GM12865 (cell line): ENCODE measurements at regions not wholly inside any gene's neighbourhood (a gene's known extent, or its start where the extent isn't known, plus 50 kb on each side); places are given as distances from the start of the nearest gene placed in this dataset.

Experiments
- DNase-seq: peaks from one replicate; pipeline ENCODE4 v3.0.0; 2010; ENCODE audit warnings: low read depth
- H3K4me3 ChIP-seq: 2 replicates; pipeline ENCODE4 v1.5.1; 2011; ENCODE audit warnings: mild to moderate bottlenecking, low read depth, low read length, control low read depth
- TF ChIP-seq, protein P1 (sequence below): IDR thresholded peaks from 2 replicates; pipeline ENCODE4 v1.5.1; 2011; ENCODE audit warnings: low read length, control low read depth, low read depth, inconsistent platforms; ENCODE audit not compliant: insufficient read depth; ENCODE audit errors: missing control alignments

DNA sequence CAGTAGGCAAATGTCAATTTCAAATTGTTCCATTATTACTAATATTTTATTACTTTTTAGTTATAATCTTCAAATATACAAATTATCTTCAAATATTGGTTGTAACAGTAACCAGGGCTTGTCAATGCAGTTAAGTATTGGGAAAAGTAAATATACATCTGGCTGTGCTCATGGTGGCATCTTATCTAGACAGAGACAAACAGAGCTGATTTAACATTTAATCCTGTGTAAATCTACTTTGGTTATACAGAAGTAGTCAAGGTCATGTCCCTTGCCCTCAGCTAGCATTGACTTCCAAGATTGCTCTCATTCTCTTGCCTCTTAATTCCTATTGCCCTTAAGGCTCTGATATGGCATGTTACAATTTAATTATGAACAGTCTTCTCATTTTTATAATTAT is 98.4 kb upstream of the KLHL1 start:
- TF ChIP-seq, protein P1, sequence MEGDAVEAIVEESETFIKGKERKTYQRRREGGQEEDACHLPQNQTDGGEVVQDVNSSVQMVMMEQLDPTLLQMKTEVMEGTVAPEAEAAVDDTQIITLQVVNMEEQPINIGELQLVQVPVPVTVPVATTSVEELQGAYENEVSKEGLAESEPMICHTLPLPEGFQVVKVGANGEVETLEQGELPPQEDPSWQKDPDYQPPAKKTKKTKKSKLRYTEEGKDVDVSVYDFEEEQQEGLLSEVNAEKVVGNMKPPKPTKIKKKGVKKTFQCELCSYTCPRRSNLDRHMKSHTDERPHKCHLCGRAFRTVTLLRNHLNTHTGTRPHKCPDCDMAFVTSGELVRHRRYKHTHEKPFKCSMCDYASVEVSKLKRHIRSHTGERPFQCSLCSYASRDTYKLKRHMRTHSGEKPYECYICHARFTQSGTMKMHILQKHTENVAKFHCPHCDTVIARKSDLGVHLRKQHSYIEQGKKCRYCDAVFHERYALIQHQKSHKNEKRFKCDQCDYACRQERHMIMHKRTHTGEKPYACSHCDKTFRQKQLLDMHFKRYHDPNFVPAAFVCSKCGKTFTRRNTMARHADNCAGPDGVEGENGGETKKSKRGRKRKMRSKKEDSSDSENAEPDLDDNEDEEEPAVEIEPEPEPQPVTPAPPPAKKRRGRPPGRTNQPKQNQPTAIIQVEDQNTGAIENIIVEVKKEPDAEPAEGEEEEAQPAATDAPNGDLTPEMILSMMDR, result no peak
- DNase-seq, result no peak
- H3K4me3 ChIP-seq, result no peak overlapping the region

DNA sequence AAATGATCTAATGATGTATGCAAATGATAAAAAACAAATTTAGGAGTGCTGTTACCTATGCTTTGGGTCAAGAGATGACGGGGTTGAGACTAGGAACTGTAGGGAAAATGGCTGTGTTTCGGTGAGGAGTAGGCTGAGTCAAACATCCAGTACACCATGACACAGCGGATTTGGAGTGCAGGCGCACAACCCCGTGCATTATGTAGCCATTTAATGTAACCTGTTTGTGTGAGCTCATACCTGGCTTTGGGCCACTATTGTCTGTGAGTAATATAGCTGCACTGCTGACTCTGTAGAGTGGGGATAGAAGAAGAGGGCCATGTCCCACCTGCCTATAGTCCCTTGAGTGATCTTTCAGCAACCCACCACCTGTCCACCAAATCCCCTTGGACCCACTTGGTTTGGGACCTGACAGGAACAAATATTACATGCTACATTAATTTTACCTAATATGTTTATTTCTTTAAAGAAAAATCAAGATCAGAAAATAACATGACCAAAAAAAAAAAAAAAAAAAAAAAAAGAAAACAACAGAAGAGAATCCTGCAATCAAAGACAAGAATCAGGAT is 95.5 kb upstream of the KLHL1 start:
- TF ChIP-seq, protein P1, result no peak
- no peak for DNase-seq
- H3K4me3 ChIP-seq, result no peak overlapping the region

DNA sequence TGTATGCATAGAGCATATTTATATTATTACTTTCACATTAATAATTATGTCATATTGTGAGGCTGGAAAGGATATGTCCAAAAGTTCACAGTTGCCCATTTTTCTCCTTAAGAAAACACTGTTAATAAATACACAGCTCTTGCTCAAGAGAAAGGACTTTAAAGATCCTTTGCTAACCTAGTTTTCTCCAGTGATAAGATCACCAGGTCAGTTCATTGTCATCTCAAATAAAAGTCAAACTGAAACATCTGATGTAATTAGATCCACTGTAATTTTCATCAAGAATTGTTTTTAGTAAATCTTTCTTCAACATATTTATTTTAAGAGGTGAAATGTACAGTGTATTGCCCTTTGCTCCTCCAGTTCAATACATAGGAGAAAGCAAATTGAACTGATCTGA is 82.8 kb upstream of the KLHL1 start:
- H3K4me3 ChIP-seq, result no peak overlapping the region
- no peak for DNase-seq
- TF ChIP-seq, protein P1, result no peak

DNA sequence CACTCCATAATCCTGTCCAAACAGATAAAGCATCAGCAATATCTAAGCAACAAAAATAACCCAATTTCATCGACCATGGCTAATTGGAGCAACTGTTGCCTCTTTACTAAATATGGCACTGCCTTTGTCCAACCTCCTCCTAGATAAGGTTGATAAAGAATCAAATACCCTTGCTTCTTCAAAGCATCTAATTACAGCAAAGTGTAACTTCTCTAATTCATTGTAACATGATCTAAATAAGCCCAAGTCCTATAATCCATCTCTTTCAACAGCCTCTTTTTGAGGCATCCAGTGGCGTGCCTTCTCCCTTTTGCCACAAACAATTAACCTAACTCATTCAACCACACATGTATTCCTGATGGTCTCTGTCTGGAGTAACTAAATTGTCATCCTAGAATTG is 81.7 kb upstream of the KLHL1 start:
- TF ChIP-seq, protein P1, result no peak
- H3K4me3 ChIP-seq, result no peak overlapping the region
- DNase-seq, result no peak

DNA sequence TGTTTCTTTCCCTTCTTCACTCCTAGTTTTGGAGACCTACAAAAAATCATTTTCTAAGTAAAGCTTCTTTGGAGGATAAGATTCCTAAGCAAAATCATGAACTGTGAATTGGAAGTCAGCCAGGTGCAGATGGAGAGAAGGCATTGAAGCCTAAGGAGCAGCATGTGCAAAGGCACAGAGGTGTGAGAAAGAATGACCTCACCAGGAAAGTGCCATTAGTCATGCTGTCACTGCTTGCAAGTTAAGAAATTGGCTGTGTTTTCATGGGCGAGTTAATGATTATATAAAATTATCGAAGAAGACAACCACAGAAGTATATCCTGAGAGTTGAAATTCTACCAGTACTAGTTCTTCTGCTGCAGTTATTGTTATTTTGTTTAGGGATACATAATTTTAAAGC is 80.3 kb upstream of the KLHL1 start:
- no peak overlapping the region for H3K4me3 ChIP-seq
- TF ChIP-seq, protein P1, result no peak
- no peak for DNase-seq

DNA sequence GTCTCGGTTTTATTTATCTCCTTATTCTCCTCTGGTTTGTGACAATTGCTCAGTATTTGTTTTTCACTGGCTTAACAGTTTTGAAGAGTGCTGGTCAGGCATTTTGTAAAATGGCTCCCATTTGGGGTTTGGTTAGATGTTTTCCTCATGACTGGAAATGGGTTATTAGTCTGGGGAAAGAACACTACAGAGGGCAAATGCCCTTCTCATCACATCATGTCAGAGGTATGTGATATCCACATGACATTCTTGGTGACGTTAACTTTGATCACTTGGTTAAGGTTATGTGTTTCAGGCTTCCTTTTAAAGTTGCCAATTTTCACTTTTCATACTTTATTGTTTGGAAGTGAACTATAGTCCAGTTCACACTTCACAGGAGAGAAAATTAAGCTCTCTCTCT is 74.8 kb upstream of the KLHL1 start:
- H3K4me3 ChIP-seq, result no peak overlapping the region
- TF ChIP-seq, protein P1, result no peak
- DNase-seq, result no peak
